Hematopoietic multipotent progenitor cell treated with erythropoietin and hydrocortisone succinate and interleukin-3 and kit ligand, for 15 days (in vitro differentiated cells): ENCODE measurements at regions not wholly inside any gene's neighbourhood (a gene's known extent, or its start where the extent isn't known, plus 50 kb on each side); places are given as distances from the start of the nearest gene placed in this dataset.

Experiments
- DNase-seq: peaks from one replicate; pipeline ENCODE4 v3.0.0-alpha.2; 2015; ENCODE audit warnings: low spot score

DNA sequence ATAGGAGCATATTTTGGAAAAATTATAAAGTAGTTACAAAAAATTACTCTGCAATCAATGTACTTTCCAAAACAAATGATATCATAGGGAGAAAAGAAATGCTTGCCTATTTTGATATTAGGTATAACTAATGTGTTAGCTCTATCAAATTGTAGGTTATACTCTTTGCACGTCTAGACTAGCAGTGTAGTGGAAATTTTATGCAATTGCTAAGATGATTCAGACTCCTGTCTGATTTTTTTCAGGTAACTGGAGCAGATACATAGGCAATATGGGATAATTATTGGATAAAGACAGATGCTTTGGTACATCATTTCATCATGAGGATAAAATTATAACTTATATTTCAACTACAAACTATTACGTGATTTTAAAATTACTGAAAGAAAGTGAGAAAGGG lies 918.3 kb downstream of the EPHA4 start:
- DNase-seq, result no peak

DNA sequence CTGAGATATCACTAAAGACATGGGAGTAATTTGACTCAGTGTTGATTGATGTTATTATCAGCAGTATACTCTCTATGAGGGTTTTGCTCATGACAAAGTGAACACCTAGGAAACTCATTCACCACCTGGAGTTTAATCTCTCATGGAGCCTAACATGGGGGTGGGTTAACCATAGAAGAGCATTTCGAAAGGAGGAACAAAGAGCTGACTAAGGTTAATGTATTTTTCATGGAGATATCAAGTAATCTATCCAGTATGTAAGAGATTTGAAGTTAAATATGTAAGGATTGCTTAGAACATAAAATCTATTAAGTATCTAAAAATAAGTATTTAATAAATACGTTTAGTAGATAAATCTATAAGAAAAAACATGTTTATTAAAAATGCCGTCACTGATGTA lies 917.8 kb downstream of the EPHA4 start:
- DNase-seq, result no peak

DNA sequence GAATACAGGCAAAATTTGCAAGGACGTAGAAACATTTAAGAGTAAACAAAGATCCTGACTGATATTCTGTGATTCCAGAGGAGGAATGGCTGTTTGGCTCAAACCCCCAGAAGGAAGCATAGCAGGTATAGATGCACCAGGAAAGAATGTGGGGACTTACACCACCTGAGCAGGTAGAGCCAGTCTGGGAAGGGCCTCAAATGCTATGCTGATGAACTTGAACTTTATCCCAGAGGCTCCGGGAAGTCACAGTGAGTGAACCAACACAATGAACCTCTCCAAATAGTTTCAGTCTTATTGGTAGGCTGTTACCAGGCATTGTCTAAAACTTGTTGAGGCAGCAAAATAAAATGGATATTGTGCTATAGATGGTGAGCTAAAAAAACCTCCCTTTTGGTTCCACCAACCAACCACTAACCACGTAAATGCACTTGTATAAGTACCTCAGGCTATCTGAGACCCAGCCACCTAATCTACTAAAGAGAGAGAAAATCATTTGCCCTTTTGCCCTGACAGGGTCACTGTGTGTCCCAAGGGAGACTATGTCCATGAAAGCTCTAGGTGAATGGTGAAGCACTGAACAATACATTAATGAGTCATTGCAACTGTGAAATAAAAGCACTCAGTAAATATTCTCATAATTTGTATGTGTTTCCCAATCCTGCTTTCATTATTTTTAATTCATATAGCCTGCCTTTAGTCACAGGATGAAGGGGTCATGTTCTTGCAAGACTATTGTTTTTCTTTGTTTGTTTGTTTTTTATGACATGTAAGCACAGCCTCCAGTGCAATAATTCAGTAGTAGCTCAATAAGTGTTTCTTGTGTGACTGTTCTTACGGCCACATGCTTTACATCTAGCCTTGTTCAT lies 911.6 kb downstream of the EPHA4 start:
- no peak for DNase-seq

DNA sequence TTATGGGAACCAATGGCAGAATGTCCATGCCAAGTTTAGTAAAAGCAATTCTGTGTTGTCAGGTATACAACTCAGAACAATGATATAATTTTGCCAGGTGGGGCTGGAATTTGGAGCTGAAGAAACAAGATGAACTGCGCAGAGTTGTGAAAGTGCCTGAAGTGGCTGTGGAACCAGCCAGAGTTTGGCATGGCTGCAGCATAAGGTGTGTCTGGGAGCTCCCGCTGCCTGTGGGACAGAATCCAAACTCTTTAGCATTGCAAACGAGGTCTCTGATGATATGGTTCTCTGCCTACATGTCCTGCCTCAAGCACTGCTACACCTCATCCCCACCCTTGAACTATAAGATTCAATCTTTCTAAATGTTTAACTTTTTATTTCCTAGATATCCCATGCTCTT lies 909.7 kb downstream of the EPHA4 start:
- DNase-seq, result no peak

DNA sequence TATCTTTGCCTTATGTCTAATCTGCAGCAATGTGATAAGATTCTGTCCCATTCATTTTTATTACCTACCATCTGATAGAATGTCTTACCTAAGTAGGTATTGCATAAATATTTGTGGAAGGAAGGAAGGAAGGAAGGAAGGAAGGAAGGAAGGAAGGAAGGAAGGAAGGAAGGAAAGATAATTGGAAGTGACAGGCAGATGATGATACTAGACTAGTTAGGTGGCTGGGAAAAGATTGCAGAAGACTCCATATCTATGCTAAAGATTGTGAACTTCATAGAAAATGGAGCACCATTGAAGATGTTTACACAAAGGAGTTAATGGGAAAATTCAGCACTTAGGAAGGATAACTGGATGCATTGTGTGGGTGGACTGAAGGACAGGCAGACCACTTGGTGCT lies 909.0 kb downstream of the EPHA4 start:
- DNase-seq, result no peak

DNA sequence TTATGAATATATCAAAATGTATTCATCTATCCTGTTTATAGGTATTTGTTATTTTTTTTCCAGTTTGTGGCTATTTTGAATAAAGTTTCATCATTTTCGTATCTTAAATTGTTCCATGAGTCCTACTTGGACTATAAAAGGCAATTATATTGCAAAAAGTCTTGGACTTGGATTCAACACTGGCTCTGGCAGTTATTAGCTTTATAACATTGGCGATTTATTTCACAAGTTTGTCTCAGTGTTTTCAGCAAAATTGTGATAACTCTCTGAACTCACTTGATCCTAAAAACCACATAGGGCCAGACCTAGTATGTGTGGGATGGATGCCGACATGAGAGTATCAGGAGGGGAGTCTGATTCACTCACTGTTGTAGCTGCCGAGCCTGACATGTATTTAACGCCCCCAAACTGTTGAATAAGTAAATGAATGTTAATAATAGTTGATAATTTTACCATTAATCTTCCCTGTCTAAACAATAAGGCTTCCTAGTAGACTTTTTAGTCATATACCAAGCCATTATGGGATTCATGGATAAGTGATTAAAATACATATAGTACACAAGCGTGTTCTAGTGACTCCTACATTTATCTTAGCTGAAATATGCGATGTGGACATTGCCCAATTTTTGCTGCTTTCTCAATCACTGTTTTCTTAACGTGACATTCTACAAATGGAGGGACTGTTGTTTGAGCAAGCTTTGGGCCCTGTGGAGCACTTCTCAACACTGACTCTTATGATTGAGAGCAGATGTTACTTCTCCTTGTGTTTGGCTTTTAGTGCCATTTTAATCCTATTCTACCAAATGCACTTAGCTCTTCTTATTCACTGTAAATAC lies 907.6 kb downstream of the EPHA4 start:
- DNase-seq, result no peak

DNA sequence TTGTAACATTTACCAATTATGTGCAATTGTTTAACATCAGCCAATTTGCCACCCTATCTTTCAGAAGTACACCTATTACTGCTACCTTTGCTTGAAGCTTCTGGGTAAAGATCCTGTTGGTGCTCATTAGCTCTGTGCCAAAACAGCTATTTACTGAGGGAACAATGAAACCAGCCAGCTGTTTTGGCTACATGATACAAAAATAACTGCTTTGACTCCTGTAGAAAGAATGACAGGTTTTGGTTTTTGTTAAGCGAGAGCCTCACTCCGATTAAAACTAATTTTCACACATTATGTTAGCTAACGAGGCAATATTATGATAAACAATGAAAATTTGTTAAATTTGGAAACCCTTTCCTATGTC lies 907.0 kb downstream of the EPHA4 start:
- no peak for DNase-seq

DNA sequence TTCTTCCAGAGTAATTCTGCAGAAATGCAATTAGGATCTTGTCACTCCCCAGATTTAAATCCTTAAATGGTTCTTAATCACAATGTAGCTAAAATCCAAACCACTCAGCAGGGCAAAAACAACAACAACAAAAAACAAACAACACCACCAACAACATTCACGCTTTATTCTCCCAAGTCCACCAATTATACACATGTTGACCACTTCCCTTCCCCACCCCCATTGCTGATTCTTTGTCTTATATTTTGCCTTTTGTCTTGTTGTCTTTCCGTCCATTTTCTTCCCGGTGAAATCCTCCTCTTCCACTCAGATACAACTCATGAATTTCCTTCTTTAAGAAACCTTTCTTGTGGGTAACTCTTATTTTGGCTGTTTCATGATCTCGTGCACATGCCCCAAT lies 902.8 kb downstream of the EPHA4 start:
- no peak for DNase-seq

DNA sequence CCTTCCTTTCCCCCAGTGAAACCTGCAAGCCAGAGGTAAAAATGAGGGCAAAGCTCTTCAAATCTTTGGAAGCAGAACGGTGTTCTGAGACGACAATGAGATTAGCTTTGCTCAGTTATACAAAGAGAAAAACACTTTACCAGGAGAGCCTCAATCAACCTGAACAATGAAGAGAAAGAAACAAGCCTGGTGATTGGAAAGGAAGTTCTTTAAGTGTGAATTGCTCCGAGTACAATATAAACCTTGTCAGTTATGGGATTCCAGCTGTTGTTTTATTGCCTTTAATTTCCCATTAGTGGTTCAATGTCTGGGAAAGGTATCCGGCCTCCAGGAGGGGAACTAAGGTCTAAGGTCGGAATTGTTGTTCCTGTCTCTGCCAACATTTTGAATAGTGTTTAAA lies 901.6 kb downstream of the EPHA4 start:
- no peak for DNase-seq

DNA sequence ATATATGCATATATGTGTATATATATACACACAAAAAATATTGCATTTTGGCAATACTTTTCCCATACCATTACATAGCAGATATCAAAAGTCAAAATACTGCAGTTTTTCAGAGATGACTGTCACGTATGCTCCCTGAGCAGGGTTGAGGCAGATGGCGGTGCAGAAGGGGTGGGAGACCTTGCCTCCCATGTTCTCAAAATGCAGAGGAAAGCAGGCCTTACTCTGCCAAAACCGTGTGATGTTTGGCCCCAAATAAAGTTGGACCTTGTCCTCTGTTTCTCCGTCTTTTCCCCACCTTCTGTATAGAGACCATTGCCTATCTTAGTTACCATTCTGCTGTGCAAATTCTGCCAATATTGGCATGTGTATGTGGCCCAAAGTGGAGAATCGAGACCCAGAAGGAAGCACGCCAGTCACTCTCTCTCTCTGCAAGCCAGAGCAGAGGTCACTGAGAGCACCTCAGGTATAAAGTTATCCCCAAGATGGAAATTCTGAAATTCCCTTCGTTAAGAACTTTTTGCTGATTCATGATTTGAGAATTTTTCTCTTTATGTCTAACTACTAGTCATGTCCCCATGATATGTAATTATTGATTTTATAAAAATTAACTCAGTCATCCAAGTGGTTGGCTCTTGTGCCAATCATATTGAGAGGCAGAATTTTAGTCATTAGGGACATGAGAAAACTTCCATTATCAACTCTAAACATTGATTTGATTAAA lies 898.8 kb downstream of the EPHA4 start:
- no peak for DNase-seq

DNA sequence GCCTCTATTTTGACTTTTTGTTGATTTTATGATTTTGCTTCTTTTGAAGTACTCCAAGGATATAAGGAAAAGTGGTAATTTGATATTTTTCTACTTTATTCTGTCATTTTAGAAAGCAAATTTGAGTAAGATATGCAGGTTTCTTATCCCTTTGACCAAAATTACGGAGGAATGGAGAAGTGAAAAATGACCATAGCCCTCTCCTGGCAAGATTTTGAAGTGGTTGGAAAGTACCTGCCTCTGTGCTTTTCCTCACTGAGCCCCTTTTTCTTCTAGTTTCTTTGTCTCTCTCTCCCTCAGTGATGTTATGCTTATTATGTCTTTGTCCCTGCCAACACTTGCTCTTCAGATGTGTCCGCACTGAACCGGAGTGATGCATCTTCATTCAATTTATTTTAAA lies 898.1 kb downstream of the EPHA4 start:
- no peak for DNase-seq

DNA sequence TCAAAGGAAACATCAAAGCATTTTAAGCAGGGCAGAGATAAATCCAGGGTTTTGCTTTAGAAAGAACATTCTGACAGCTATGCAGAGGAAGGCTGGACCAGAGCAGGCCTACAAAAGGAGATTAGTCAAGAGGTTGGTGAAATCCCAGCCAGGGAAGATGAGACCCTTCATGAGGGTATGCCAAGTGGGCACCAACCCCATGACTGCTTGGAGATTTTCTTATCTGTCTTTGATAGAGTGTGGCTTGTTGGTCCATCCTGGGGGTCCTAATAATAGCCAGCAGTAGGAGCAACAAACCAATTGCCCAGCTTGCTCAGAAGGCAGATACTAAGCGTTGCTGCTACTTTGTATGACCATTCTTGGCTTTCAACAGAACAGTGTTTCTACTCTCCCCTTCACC lies 895.4 kb downstream of the EPHA4 start:
- no peak for DNase-seq

DNA sequence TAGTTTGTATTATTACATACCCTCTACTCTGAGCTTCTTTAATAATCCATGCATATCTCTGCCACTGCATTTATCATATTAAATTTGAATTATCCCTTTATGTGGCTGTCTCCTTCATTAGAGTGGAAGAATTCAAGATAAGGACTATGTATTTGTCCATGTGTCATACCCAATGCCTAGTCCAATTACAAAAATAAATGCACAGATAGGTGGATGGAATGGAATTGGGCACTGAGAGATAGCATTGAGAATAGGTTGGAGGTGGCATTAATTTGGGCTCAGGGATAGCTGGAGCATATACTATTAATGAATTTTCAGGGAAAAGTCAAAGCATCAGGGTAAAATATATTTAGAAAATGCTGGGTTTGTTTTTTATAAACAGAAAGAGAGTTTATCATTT lies 893.2 kb downstream of the EPHA4 start:
- DNase-seq, result no peak

DNA sequence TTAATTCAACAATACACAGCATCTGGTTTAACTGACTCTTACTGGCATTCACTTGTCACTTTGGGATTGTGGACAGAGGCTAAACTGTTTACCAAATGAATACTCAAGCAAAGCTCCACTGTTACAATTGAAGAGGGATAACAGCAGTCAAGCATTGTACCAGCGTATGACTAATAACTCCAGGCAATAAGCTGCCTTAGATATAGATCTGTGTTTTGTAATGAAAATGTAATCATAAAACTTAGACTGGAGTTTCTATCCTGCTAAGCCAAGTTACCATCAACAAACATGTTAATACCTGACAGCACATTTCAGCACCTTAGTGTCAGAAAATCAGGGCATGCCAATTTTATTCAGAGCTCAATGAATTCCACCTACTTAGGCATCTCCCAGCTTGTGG lies 889.5 kb downstream of the EPHA4 start:
- DNase-seq, result no peak

DNA sequence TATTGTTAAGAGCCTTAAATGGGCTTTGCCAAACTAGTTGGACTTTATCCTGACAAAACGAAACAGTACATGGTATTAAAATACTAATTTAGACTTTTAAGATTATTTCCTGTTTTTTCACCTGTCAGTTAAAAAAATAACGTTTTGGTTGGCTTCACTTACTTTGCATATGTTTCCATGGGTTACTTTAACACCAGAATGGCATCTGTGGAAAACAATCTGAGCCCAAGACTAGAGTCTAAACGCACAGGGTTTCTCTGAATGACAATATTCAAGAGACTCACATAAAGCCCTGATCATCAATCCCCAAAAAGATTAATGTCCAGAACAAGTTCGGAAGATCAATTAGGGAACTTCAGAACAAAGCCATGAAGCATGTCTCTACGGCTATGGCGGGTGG lies 888.0 kb downstream of the EPHA4 start:
- DNase-seq, result no peak

DNA sequence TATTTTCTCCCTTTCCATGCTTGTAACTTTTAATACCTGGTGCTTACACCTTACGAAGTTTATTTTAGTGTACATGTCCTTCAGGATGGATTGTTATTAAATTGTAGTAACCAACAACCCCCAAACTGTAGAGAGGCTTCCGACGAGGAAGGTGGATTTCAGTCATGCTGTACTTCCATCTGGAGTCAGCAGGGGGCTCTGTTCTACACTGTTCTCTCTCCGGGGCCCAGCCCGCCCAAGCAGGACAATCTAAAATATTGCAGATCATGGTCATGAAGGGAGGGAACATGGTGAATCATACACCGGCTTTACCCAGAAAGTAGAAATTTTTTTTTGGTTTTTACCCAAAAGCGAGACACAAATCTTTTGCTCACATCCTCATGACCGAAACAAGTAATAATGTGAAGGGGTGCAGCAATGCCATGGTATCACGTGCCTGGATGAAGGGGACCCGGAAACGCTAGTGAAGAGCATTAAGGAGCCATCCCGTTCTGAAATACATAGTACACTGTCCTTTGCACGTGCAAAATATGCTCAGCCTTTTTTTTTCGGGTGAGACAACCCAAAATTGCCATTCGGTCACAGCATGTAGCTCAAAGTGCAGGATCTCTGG lies 884.8 kb downstream of the EPHA4 start:
- DNase-seq, result peak; percentile 26

DNA sequence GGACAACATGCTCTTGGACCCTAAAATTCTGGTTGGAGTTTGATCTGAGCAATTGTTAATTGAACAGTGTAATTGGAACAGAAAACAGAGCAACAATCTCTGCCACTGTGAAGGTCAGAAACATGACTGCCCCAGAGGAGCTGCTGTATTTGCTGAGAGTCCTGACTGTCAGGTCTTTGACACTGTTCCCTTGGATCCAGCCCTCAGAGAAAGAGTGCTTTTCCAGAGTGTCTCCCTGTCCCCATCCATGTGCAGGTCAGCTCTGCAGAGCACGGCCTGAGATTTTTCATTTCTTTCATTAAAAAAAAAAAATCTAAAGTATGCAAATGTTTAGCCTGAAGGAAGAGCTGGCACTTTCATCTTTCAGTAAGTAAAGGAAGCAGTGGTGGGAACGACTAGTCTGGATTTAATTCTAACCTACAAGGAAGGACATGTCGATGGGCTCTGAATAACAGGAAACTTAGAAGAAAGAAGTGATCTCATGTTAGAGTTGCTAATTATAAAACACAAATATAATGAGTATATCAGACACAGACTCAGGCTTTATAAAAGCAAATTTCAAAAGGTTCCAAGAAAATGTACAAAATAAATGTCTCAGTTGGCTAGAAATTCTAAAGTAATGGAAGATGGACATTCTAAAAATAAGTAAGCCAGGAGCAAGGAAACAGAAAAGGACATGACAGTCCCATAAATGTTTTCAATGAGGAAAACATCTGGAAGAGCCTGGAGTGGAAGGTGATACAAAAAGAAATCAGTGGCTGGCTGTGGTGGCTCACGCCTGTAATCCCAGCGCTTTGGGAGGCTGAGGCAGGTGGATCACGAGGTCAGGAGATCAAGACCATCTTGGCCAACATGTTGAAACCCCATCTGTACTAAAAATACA lies 876.5 kb downstream of the EPHA4 start:
- DNase-seq, result no peak

DNA sequence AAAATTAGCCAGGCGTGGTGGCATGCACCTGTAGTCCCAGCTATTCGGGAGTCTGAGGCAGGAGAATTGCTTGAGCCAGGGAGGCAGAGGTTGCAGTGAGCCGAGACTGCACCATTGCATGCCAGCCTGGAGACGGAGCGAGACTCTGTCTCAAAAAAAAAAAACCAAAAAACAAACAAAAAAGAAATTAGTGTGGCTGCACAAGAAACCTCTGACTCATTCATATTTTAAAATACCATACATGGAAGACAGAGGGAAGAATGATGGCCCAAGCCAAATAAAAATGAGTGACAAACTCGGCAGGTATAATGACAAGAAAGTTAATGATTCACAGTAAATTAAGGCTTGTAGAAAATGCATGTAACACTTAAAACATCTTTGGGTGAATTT lies 875.8 kb downstream of the EPHA4 start:
- no peak for DNase-seq

DNA sequence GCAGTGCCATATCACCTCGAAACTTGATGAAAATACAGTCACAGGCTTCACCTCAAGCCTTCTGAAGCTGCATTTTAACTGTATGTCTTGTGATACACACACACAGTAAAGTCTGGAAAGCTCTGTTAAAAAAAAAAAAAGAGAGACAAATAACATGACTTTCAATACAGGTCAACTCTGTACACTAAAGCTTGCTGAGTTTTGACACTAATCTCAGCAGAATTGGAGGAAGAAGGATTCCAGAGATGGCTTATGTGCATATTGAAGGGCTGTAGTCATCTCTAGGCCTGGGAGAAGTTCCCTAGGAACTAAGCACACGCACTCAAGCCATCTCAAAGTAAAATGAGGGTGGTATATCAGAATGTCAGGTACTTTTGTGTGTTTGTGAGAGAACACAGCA lies 875.1 kb downstream of the EPHA4 start:
- DNase-seq, result no peak

DNA sequence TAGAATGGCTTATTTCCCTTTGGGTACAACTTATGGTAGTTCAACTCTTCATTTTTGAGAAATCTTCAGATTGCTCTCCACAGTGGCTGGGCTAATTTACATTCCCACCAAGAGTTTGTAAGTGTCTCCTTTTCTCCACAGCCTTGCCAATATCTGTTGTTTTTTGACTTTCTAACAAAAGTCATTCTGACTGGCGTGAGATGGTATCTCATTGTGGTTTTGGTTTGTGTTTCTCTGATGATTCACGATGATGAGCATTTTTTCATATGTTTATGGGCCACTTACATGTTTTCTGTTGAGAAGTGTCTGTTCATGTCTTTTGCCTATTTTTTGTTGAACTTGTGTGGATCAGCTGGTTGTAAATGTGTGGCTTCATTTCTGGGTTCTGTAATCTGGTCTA lies 871.0 kb downstream of the EPHA4 start:
- no peak for DNase-seq

DNA sequence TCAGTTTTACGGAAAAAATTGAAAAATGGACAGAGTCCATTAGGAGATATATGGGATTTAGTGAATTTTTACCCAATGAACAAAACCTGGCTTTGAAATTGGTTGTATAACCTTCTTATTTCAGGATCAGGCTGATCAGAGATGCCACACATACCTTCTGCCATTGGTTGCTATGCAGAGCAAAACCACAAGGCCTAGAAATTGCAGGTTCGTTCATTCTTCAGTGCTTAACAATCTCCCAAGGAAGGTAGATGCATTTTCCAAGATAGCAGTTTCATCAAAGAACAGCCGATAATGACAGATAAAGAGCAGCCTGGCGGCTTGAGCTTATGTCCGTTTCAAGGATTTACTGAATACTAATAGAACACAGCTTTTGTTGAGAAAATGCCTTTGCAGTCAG lies 868.8 kb downstream of the EPHA4 start:
- no peak for DNase-seq
